Fibroblast of skin of left quadriceps (primary cell): ENCODE measurements at regions not wholly inside any gene's neighbourhood (a gene's known extent, or its start where the extent isn't known, plus 50 kb on each side); places are given as distances from the start of the nearest gene placed in this dataset.
"Not testable (repeated sequence)": the region's sequence is repeated elsewhere in the genome, so short reads cannot be mapped to it uniquely, and the experiment has no call there.

ENCODE experiments used
- DNase-seq, 2 experiments: peaks; one replicate each; pipeline ENCODE4 v3.0.0-alpha.2; 2013; ENCODE audit warnings: low read depth in 2 of 2

GRCh38 chr9:103068753-103069152, 73.6 kb downstream of the CYLC2 start:
- no peak for DNase-seq

GRCh38 chr9:103078581-103078980, 83.4 kb downstream of the CYLC2 start:
- no peak for DNase-seq

GRCh38 chr9:103082494-103082893, 87.4 kb downstream of the CYLC2 start:
- no peak for DNase-seq

- DNase-seq: no peak
These were observed 94.2 kb downstream of the CYLC2 start for GRCh38 chr9:103089357-103089756.

GRCh38 chr9:103104101-103104500, 109.0 kb downstream of the CYLC2 start:
- DNase-seq: no peak

- no peak for DNase-seq
These were observed 121.1 kb downstream of the CYLC2 start for GRCh38 chr9:103116246-103116645.

GRCh38 chr9:103126494-103126893, 131.4 kb downstream of the CYLC2 start:
- no peak for DNase-seq

GRCh38 chr9:103139891-103140290, 144.8 kb downstream of the CYLC2 start:
- no peak for DNase-seq

GRCh38 chr9:103152473-103152872, 157.3 kb downstream of the CYLC2 start:
- no peak for DNase-seq

GRCh38 chr9:103167530-103167929, 172.4 kb downstream of the CYLC2 start:
- no peak for DNase-seq

GRCh38 chr9:103168254-103168653, 173.1 kb downstream of the CYLC2 start:
- DNase-seq: no peak

- DNase-seq: no peak
These were observed 174.7 kb downstream of the CYLC2 start for GRCh38 chr9:103169798-103170197.

- no peak for DNase-seq
These were observed 188.6 kb downstream of the CYLC2 start for GRCh38 chr9:103183701-103184171.

- DNase-seq: no peak
These were observed 191.8 kb downstream of the CYLC2 start for GRCh38 chr9:103186959-103187358.

GRCh38 chr9:103188781-103189350, 193.7 kb downstream of the CYLC2 start:
- DNase-seq: no peak

GRCh38 chr9:103193992-103194391, 198.9 kb downstream of the CYLC2 start:
- DNase-seq: no peak

GRCh38 chr9:103203172-103203571, 208.0 kb downstream of the CYLC2 start:
- no peak for DNase-seq

- not testable (repeated sequence) for DNase-seq
These were observed 210.9 kb downstream of the CYLC2 start for GRCh38 chr9:103205881-103206585.

GRCh38 chr9:103210607-103211006, 215.5 kb downstream of the CYLC2 start:
- DNase-seq: no peak

- no peak for DNase-seq
These were observed 220.1 kb downstream of the CYLC2 start for GRCh38 chr9:103215197-103215596.

- DNase-seq: no peak
These were observed 230.8 kb downstream of the CYLC2 start for GRCh38 chr9:103225702-103226646.

GRCh38 chr9:103226647-103227013, 231.5 kb downstream of the CYLC2 start:
- DNase-seq: no peak
